ENCODE measurements at regions not wholly inside any gene's neighbourhood (a gene's known extent, or its start where the extent isn't known, plus 50 kb on each side); places are given as distances from the start of the nearest gene placed in this dataset.

GRCh38 chr1:219483530-219483929 is 129.4 kb downstream of the ZC3H11B start:
- TF ChIP-seq, protein P1, sequence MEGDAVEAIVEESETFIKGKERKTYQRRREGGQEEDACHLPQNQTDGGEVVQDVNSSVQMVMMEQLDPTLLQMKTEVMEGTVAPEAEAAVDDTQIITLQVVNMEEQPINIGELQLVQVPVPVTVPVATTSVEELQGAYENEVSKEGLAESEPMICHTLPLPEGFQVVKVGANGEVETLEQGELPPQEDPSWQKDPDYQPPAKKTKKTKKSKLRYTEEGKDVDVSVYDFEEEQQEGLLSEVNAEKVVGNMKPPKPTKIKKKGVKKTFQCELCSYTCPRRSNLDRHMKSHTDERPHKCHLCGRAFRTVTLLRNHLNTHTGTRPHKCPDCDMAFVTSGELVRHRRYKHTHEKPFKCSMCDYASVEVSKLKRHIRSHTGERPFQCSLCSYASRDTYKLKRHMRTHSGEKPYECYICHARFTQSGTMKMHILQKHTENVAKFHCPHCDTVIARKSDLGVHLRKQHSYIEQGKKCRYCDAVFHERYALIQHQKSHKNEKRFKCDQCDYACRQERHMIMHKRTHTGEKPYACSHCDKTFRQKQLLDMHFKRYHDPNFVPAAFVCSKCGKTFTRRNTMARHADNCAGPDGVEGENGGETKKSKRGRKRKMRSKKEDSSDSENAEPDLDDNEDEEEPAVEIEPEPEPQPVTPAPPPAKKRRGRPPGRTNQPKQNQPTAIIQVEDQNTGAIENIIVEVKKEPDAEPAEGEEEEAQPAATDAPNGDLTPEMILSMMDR (IDR thresholded peaks at IDR 0.05; ENCODE audit: low read depth, low read length), result no peak
- no peaks in the 10 kb centered on the region for H3K9me3 ChIP-seq (ENCODE audit: low read depth)
- no peaks in the 10 kb centered on the region for H3K36me3 ChIP-seq

DNA sequence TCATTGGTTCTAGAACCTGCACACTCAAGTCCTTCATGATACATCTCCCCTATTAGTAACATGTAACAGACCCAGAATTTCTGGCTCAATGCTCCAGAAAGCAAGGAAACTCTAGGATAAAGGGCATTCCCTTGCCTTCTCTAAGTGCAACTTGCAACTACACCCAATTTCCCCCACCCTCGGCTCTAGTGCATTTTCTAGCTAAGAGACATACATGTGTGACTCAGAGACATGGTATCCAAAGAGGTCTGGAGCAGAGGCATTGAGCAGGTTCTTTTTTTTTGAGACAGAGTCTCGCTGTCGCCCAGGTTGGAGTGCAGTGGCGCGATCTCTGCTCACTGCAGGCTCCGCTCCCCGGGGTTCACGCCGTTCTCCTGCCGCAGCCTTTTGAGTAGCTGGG is 132.9 kb downstream of the ZC3H11B start:
- H3K4me1 ChIP-seq (ENCODE audit: low read depth), result no peaks in the 10 kb centered on the region
- H3K36me3 ChIP-seq, result no peaks in the 10 kb centered on the region
- no peaks in the 10 kb centered on the region for H3K27me3 ChIP-seq
- H3K9me3 ChIP-seq (ENCODE audit: low read depth), result no peaks in the 10 kb centered on the region
- H3K4me3 ChIP-seq, result no peak overlapping the region
- H3K27ac ChIP-seq, result no peak overlapping the region
- DNase-seq (ENCODE audit: low read depth in 1 of 2, low spot score in 1 of 2), result no peak
- TF ChIP-seq, protein P1 (IDR thresholded peaks at IDR 0.05; ENCODE audit: low read depth, low read length), result no peak

More at GRCh38 chr1:219483530-219483929, 129.4 kb downstream of the ZC3H11B start:
- no peaks in the 10 kb centered on the region for H3K27me3 ChIP-seq
- no peaks in the 10 kb centered on the region for H3K4me1 ChIP-seq (ENCODE audit: low read depth)
- H3K27ac ChIP-seq, result no peak overlapping the region
- no peak for DNase-seq (ENCODE audit: low read depth in 1 of 2, low spot score in 1 of 2)
- no peak overlapping the region for H3K4me3 ChIP-seq

GRCh38 chr1:219478811-219479210 is 134.1 kb downstream of the ZC3H11B start:
- Histone ChIP-seq H3K27ac (no peak overlapping the region), H3K4me3 (no peak overlapping the region), H3K27me3 (no peaks in the 10 kb centered on the region), H3K36me3 (no peaks in the 10 kb centered on the region), H3K4me1 (ENCODE audit: low read depth) (no peaks in the 10 kb centered on the region), H3K9me3 (ENCODE audit: low read depth) (no peaks in the 10 kb centered on the region)
- no peak for DNase-seq (ENCODE audit: low read depth in 1 of 2, low spot score in 1 of 2)
- TF ChIP-seq, protein P1 (IDR thresholded peaks at IDR 0.05; ENCODE audit: low read depth, low read length), result no peak

DNA sequence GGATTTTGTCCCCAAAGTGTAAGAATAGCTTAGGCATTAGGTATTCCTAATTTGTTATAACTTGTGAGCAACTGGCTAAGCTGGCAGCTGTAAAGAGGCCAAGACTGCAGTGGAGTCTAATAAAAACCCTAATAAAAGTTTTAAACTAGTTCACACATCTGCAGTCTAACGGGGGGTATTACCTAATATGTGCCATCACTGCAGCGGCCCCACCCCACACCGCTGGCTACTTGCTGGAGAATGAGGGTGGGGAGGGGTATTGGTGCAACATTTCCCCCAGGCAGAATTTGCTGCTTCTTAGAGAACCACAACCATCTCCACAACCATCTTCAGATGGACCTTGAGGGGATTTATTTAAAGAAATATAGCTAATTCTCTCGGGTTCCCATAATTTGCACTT is 135.0 kb downstream of the ZC3H11B start:
- H3K36me3 ChIP-seq, result no peaks in the 10 kb centered on the region
- DNase-seq (ENCODE audit: low read depth in 1 of 2, low spot score in 1 of 2), result no peak
- no peaks in the 10 kb centered on the region for H3K27me3 ChIP-seq
- H3K4me1 ChIP-seq (ENCODE audit: low read depth), result no peaks in the 10 kb centered on the region
- TF ChIP-seq, protein P1 (IDR thresholded peaks at IDR 0.05; ENCODE audit: low read depth, low read length), result no peak
- no peaks in the 10 kb centered on the region for H3K9me3 ChIP-seq (ENCODE audit: low read depth)
- no peak overlapping the region for H3K27ac ChIP-seq
- H3K4me3 ChIP-seq, result no peak overlapping the region

GRCh38 chr1:219476716-219477115 is 136.2 kb downstream of the ZC3H11B start:
- Histone ChIP-seq H3K27ac (no peak overlapping the region), H3K9me3 (ENCODE audit: low read depth) (no peaks in the 10 kb centered on the region), H3K27me3 (no peaks in the 10 kb centered on the region), H3K36me3 (no peaks in the 10 kb centered on the region), H3K4me1 (ENCODE audit: low read depth) (no peaks in the 10 kb centered on the region), H3K4me3 (no peak overlapping the region)
- TF ChIP-seq, protein P1 (IDR thresholded peaks at IDR 0.05; ENCODE audit: low read depth, low read length), result no peak
- DNase-seq (ENCODE audit: low read depth in 1 of 2, low spot score in 1 of 2), result no peak

- Histone ChIP-seq H3K9me3 (ENCODE audit: low read depth) (no peaks in the 10 kb centered on the region), H3K4me3 (no peak overlapping the region), H3K27me3 (no peaks in the 10 kb centered on the region), H3K27ac (no peak overlapping the region), H3K36me3 (no peaks in the 10 kb centered on the region), H3K4me1 (ENCODE audit: low read depth) (no peaks in the 10 kb centered on the region)
- no peak for DNase-seq (ENCODE audit: low read depth in 1 of 2, low spot score in 1 of 2)
- TF ChIP-seq, protein P1 (IDR thresholded peaks at IDR 0.05; ENCODE audit: low read depth, low read length), result no peak
Measured at GRCh38 chr1:219476116-219476515, 136.8 kb downstream of the ZC3H11B start.
